ENCODE measurements at regions not wholly inside any gene's neighbourhood (a gene's known extent, or its start where the extent isn't known, plus 50 kb on each side); places are given as distances from the start of the nearest gene placed in this dataset.

DNA sequence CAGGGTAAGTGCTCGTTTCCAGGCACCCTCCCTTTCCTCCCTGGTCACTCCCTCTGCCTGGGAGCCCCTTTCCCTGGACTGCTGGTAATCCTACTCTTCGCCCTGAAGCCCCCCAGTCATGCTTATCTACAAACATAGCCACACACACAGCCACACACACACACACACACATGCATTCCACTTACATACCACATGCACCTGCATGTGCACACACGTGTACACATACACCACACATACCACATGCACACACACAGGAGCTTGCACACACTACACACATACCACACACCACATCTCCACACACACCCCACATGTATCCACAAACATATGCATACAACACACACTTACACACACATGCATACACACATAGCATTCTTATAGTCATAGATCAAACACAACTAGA, 358.5 kb downstream of the GADD45G start:
- Histone ChIP-seq H2AFZ (ENCODE audit: low read depth, low read length, poor library complexity, severe bottlenecking) (no peak overlapping the region), H3K9me2 (ENCODE audit: insufficient read depth) (no peaks in the 10 kb centered on the region), H3K36me3 (ENCODE audit: control insufficient read depth in 1 of 2, insufficient read depth in 2 of 2, low read length in 2 of 2) (no peaks in the 10 kb centered on the region), H3K4me1 (ENCODE audit: control insufficient read depth in 1 of 2, insufficient read depth in 2 of 2, low read length in 2 of 2) (no peaks in the 10 kb centered on the region), H3K4me2 (ENCODE audit: low read length) (no peak overlapping the region), H3K9me3 (ENCODE audit: control insufficient read depth in 1 of 2, insufficient read depth in 1 of 2, low read depth in 1 of 2, low read length in 2 of 2) (no peaks in the 10 kb centered on the region), H3K9ac (ENCODE audit: low read length) (no peak overlapping the region), H3K27me3 (ENCODE audit: insufficient read depth, low read length) (0 out of 2 replicates have a peak, but pooled peaks cover 5% of the 10 kb centered on the region), H3K4me3 (replicated peaks in 1 of 2; ENCODE audit: low read depth in 1 of 2, low read length in 2 of 2) (no peak overlapping the region), H4K20me1 (ENCODE audit: insufficient read depth) (no peaks in the 10 kb centered on the region), H3K27ac (ENCODE audit: low read depth, low read length) (no peak overlapping the region), H3K79me2 (ENCODE audit: insufficient read depth, low read length) (no peaks in the 10 kb centered on the region)
- ChIA-PET RAD21 (ENCODE audit: low non-redundant PET in 1 of 2, low total read pairs in 2 of 2, uncharacterized antibody in 2 of 2, unreplicated experiment in 2 of 2) (no interaction called here), CTCF (no interaction called here), POLR2A (no interaction called here)
- intact Hi-C loops (cut with micrococcal nuclease) = no loop called here
- ATAC-seq (no peak), DNase-seq (ENCODE audit: low read depth, low spot score) (no peak)
- TF ChIP-seq EGR1 (IDR thresholded peaks at IDR 0.05; ENCODE audit: low read depth) (no peak), YY1 (IDR thresholded peaks at IDR 0.05; ENCODE audit: extremely low read depth, insufficient replicate concordance, low read depth, low read length) (no peak), RAD21 (IDR thresholded peaks at IDR 0.05; ENCODE audit: low read depth) (no peak), JUND (IDR thresholded peaks at IDR 0.05) (no peak), POLR2AphosphoS5 (IDR thresholded peaks at IDR 0.05; ENCODE audit: low read depth, low read length) (no peak), TCF7L2 (IDR thresholded peaks at IDR 0.05; ENCODE audit: borderline replicate concordance, extremely low read depth, insufficient read depth, insufficient read length) (no peak), CEBPB (IDR thresholded peaks at IDR 0.05; ENCODE audit: low read depth) (no peak)
- TF ChIP-seq, protein P1, sequence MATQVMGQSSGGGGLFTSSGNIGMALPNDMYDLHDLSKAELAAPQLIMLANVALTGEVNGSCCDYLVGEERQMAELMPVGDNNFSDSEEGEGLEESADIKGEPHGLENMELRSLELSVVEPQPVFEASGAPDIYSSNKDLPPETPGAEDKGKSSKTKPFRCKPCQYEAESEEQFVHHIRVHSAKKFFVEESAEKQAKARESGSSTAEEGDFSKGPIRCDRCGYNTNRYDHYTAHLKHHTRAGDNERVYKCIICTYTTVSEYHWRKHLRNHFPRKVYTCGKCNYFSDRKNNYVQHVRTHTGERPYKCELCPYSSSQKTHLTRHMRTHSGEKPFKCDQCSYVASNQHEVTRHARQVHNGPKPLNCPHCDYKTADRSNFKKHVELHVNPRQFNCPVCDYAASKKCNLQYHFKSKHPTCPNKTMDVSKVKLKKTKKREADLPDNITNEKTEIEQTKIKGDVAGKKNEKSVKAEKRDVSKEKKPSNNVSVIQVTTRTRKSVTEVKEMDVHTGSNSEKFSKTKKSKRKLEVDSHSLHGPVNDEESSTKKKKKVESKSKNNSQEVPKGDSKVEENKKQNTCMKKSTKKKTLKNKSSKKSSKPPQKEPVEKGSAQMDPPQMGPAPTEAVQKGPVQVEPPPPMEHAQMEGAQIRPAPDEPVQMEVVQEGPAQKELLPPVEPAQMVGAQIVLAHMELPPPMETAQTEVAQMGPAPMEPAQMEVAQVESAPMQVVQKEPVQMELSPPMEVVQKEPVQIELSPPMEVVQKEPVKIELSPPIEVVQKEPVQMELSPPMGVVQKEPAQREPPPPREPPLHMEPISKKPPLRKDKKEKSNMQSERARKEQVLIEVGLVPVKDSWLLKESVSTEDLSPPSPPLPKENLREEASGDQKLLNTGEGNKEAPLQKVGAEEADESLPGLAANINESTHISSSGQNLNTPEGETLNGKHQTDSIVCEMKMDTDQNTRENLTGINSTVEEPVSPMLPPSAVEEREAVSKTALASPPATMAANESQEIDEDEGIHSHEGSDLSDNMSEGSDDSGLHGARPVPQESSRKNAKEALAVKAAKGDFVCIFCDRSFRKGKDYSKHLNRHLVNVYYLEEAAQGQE (IDR thresholded peaks at IDR 0.05; ENCODE audit: low read depth) = no peak
- TF ChIP-seq, protein P2, sequence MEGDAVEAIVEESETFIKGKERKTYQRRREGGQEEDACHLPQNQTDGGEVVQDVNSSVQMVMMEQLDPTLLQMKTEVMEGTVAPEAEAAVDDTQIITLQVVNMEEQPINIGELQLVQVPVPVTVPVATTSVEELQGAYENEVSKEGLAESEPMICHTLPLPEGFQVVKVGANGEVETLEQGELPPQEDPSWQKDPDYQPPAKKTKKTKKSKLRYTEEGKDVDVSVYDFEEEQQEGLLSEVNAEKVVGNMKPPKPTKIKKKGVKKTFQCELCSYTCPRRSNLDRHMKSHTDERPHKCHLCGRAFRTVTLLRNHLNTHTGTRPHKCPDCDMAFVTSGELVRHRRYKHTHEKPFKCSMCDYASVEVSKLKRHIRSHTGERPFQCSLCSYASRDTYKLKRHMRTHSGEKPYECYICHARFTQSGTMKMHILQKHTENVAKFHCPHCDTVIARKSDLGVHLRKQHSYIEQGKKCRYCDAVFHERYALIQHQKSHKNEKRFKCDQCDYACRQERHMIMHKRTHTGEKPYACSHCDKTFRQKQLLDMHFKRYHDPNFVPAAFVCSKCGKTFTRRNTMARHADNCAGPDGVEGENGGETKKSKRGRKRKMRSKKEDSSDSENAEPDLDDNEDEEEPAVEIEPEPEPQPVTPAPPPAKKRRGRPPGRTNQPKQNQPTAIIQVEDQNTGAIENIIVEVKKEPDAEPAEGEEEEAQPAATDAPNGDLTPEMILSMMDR (IDR thresholded peaks at IDR 0.05 in 2 of 3, conservative IDR thresholded peaks at IDR 0.05 in 1 of 3; ENCODE audit: borderline replicate concordance in 1 of 3, insufficient read depth in 1 of 3, low read depth in 2 of 3, low read length in 2 of 3) = no peak
- BruUV-seq (replicated peaks) = no TSS peak
